Endothelial cell (in vitro differentiated cells): ENCODE measurements at regions not wholly inside any gene's neighbourhood (a gene's known extent, or its start where the extent isn't known, plus 50 kb on each side); places are given as distances from the start of the nearest gene placed in this dataset.

Experiments
- DNase-seq: peaks from one replicate; pipeline ENCODE4 v3.0.0; 2021; ENCODE audit warnings: low spot score
- H3K27ac Mint-ChIP-seq: one replicate; pipeline ENCODE4 v1.8.0; 2021; ENCODE audit warnings: mixed read lengths, inconsistent platforms; ENCODE audit not compliant: unreplicated experiment
- H3K27me3 Mint-ChIP-seq: one replicate; pipeline ENCODE4 v1.8.0; 2021; ENCODE audit warnings: mild to moderate bottlenecking, moderate library complexity, mixed read lengths, inconsistent platforms; ENCODE audit not compliant: unreplicated experiment
- H3K36me3 Mint-ChIP-seq: one replicate; pipeline ENCODE4 v1.8.0; 2021; ENCODE audit warnings: mild to moderate bottlenecking, low read depth, mixed read lengths, inconsistent platforms; ENCODE audit not compliant: unreplicated experiment
- H3K4me1 Mint-ChIP-seq: one replicate; pipeline ENCODE4 v1.8.0; 2021; ENCODE audit warnings: mild to moderate bottlenecking, mixed read lengths, inconsistent platforms; ENCODE audit not compliant: unreplicated experiment
- H3K4me3 Mint-ChIP-seq: one replicate; pipeline ENCODE4 v1.8.0; 2021; ENCODE audit warnings: mild to moderate bottlenecking, mixed read lengths, inconsistent platforms; ENCODE audit not compliant: unreplicated experiment
- H3K9me3 Mint-ChIP-seq: one replicate; pipeline ENCODE4 v1.8.0; 2021; ENCODE audit warnings: mixed read lengths, inconsistent platforms; ENCODE audit not compliant: unreplicated experiment
- TF ChIP-seq, protein P1 (sequence below): fragments of 200-600 bp; sonication (generic); IDR thresholded peaks from one replicate; pipeline ENCODE4 v1.5.0; 2021; ENCODE audit warnings: antibody characterized with exemption; ENCODE audit not compliant: unreplicated experiment

- no peaks in the 10 kb centered on the region for H3K9me3 Mint-ChIP-seq
- TF ChIP-seq, protein P1, sequence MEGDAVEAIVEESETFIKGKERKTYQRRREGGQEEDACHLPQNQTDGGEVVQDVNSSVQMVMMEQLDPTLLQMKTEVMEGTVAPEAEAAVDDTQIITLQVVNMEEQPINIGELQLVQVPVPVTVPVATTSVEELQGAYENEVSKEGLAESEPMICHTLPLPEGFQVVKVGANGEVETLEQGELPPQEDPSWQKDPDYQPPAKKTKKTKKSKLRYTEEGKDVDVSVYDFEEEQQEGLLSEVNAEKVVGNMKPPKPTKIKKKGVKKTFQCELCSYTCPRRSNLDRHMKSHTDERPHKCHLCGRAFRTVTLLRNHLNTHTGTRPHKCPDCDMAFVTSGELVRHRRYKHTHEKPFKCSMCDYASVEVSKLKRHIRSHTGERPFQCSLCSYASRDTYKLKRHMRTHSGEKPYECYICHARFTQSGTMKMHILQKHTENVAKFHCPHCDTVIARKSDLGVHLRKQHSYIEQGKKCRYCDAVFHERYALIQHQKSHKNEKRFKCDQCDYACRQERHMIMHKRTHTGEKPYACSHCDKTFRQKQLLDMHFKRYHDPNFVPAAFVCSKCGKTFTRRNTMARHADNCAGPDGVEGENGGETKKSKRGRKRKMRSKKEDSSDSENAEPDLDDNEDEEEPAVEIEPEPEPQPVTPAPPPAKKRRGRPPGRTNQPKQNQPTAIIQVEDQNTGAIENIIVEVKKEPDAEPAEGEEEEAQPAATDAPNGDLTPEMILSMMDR: no peak
- H3K4me1 Mint-ChIP-seq: peaks cover 6% of the 10 kb centered on the region
- H3K27me3 Mint-ChIP-seq: no peaks in the 10 kb centered on the region
- no peak for DNase-seq
- H3K4me3 Mint-ChIP-seq: no peak overlapping the region
- no peak overlapping the region for H3K27ac Mint-ChIP-seq
- H3K36me3 Mint-ChIP-seq: no peaks in the 10 kb centered on the region
Observed at GRCh38 chr3:168613151-168613550, 517.4 kb upstream of the GOLIM4 start.

GRCh38 chr3:168612671-168613070 is 516.9 kb upstream of the GOLIM4 start:
- no peaks in the 10 kb centered on the region for H3K9me3 Mint-ChIP-seq

DNA sequence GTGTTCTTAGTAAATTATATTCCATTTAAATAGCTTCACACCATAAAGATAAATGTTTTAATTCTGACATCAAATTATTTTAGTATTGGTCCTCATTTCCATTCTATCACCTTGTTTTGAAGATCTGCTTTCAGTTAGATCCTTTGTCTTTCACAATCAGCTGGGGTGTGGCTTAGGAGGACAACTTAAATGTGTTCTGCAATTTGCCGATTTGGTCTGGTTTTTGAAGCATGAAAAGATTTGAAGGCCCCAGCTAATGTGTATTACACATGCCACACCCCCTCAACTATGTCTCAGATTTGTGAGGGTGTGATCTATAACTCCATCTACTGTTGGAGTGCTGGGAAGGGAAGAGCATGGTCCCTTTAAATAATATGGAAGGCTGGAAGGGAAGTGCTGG is 516.1 kb upstream of the GOLIM4 start:
- H3K27me3 Mint-ChIP-seq: no peaks in the 10 kb centered on the region
- H3K4me3 Mint-ChIP-seq: no peak overlapping the region
- no peaks in the 10 kb centered on the region for H3K36me3 Mint-ChIP-seq
- no peak for DNase-seq
- TF ChIP-seq, protein P1: no peak
- no peak overlapping the region for H3K27ac Mint-ChIP-seq
- no peaks in the 10 kb centered on the region for H3K4me1 Mint-ChIP-seq
- H3K9me3 Mint-ChIP-seq: no peaks in the 10 kb centered on the region

More at GRCh38 chr3:168612671-168613070, 516.9 kb upstream of the GOLIM4 start:
- Mint-ChIP-seq H3K36me3 (no peaks in the 10 kb centered on the region), H3K4me3 (no peak overlapping the region), H3K4me1 (peaks cover 5% of the 10 kb centered on the region), H3K27me3 (no peaks in the 10 kb centered on the region), H3K27ac (no peak overlapping the region)
- DNase-seq: no peak
- TF ChIP-seq, protein P1: no peak

DNA sequence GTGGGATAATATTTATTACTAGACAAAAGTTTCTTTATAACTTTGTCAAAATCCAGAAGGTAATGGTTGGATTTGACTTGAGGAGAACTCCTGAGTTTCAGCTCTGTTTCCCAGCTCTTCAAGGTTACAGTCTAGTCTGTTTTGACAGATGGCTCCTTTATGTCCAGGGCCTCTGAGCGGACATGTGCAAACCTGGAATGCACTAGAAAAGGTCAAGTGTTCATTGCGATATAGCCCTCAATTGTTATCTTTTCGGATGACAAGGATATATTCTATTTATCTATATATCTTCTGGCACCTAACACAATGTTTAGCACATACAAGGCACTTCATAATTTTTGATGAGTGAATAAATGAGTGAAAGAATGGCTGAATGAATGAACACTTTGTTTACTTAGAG is 513.2 kb upstream of the GOLIM4 start:
- H3K27me3 Mint-ChIP-seq: no peaks in the 10 kb centered on the region
- H3K4me3 Mint-ChIP-seq: no peak overlapping the region
- peaks cover 1% of the 10 kb centered on the region for H3K4me1 Mint-ChIP-seq
- H3K36me3 Mint-ChIP-seq: no peaks in the 10 kb centered on the region
- no peak overlapping the region for H3K27ac Mint-ChIP-seq
- TF ChIP-seq, protein P1: no peak
- no peak for DNase-seq
- no peaks in the 10 kb centered on the region for H3K9me3 Mint-ChIP-seq

- Mint-ChIP-seq H3K36me3 (no peaks in the 10 kb centered on the region), H3K4me3 (no peak overlapping the region), H3K27ac (no peak overlapping the region), H3K9me3 (no peaks in the 10 kb centered on the region), H3K27me3 (no peaks in the 10 kb centered on the region), H3K4me1 (peaks cover 2% of the 10 kb centered on the region)
- DNase-seq: no peak
- TF ChIP-seq, protein P1: no peak
Observed at GRCh38 chr3:168604767-168605166, 509.0 kb upstream of the GOLIM4 start.
